ENCODE measurements at regions not wholly inside any gene's neighbourhood (a gene's known extent, or its start where the extent isn't known, plus 50 kb on each side); places are given as distances from the start of the nearest gene placed in this dataset.

DNA sequence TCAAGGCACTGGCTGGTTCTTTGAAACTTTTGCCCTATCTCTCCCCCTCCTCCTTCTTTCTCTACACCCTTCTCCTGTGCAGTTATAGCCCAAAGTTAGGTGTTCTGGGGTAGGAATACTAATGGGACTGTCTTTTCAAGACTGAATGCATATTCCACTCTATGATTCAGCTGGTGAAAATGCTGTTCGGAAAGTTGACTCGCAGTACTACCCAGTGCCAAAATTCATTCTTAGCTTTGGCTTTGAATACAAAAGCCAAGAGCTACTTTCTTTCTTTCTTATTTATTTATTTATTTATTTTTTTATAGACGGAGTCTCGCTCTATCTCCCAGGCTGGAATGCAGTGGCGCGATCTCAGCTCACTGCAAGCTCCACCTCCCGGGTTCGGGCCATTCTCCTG, 249.2 kb downstream of the ETNK1 start:
- Histone ChIP-seq H3K4me3 (no peak overlapping the region), H3K4me1 (ENCODE audit: insufficient read depth) (no peaks in the 10 kb centered on the region), H4K20me1 (replicated peaks; ENCODE audit: insufficient read depth) (no peaks in the 10 kb centered on the region), H3K27ac (ENCODE audit: low read depth) (no peak overlapping the region), H2AFZ (no peak overlapping the region), H3K79me2 (replicated peaks; ENCODE audit: insufficient read depth) (no peaks in the 10 kb centered on the region), H3K9me2 (ENCODE audit: insufficient read depth) (peaks cover 10% of the 10 kb centered on the region; the same call in 1 of the 2 replicates), H3K4me2 (no peak overlapping the region), H3F3A (replicated peaks; ENCODE audit: low read depth) (no peaks in the 10 kb centered on the region), H3K36me3 (ENCODE audit: insufficient read depth) (no peaks in the 10 kb centered on the region), H3K27me3 (ENCODE audit: insufficient read depth) (no peaks in the 10 kb centered on the region)
- Mint-ChIP-seq H3K27me3 (ENCODE audit: insufficient read depth, low read depth, poor library complexity) (peaks cover 7% of the 10 kb centered on the region), H3K4me1 (no peaks in the 10 kb centered on the region), H3K27ac (no peak overlapping the region), H3K36me3 (ENCODE audit: low read depth) (no peaks in the 10 kb centered on the region; the same call in 2 of the 3 replicates), H3K4me3 (no peak overlapping the region), H3K9me3 (peaks cover 2% of the 10 kb centered on the region; the same call in 1 of the 3 replicates)
- DNase-seq (ENCODE audit: low spot score) (no peak), ATAC-seq (no peak)
- TF ChIP-seq STAT1 (IDR thresholded peaks at IDR 0.05; ENCODE audit: unreplicated experiment) (no peak), NANOG (IDR thresholded peaks at IDR 0.05; ENCODE audit: borderline replicate concordance) (no peak), ZNF331 (CRISPR knock-in tag; IDR thresholded peaks at IDR 0.05; ENCODE audit: low read depth) (no peak), JUNB (IDR thresholded peaks at IDR 0.05; ENCODE audit: unreplicated experiment) (no peak), POLR2AphosphoS5 (IDR thresholded peaks at IDR 0.05; ENCODE audit: low read depth) (no peak), CREB1 (CRISPR knock-in tag; IDR thresholded peaks at IDR 0.05; ENCODE audit: low read depth) (no peak), EZH2 (IDR thresholded peaks at IDR 0.05; ENCODE audit: low read depth, unreplicated experiment) (no peak), EZH2phosphoT487 (IDR thresholded peaks at IDR 0.05; ENCODE audit: unreplicated experiment) (no peak), ZNF114 (CRISPR knock-in tag; IDR thresholded peaks at IDR 0.05) (no peak)
- TF ChIP-seq, protein P1, sequence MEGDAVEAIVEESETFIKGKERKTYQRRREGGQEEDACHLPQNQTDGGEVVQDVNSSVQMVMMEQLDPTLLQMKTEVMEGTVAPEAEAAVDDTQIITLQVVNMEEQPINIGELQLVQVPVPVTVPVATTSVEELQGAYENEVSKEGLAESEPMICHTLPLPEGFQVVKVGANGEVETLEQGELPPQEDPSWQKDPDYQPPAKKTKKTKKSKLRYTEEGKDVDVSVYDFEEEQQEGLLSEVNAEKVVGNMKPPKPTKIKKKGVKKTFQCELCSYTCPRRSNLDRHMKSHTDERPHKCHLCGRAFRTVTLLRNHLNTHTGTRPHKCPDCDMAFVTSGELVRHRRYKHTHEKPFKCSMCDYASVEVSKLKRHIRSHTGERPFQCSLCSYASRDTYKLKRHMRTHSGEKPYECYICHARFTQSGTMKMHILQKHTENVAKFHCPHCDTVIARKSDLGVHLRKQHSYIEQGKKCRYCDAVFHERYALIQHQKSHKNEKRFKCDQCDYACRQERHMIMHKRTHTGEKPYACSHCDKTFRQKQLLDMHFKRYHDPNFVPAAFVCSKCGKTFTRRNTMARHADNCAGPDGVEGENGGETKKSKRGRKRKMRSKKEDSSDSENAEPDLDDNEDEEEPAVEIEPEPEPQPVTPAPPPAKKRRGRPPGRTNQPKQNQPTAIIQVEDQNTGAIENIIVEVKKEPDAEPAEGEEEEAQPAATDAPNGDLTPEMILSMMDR (conservative IDR thresholded peaks at IDR 0.05; ENCODE audit: low read depth in 2 of 2) = no peak
- TF ChIP-seq, protein P2, sequence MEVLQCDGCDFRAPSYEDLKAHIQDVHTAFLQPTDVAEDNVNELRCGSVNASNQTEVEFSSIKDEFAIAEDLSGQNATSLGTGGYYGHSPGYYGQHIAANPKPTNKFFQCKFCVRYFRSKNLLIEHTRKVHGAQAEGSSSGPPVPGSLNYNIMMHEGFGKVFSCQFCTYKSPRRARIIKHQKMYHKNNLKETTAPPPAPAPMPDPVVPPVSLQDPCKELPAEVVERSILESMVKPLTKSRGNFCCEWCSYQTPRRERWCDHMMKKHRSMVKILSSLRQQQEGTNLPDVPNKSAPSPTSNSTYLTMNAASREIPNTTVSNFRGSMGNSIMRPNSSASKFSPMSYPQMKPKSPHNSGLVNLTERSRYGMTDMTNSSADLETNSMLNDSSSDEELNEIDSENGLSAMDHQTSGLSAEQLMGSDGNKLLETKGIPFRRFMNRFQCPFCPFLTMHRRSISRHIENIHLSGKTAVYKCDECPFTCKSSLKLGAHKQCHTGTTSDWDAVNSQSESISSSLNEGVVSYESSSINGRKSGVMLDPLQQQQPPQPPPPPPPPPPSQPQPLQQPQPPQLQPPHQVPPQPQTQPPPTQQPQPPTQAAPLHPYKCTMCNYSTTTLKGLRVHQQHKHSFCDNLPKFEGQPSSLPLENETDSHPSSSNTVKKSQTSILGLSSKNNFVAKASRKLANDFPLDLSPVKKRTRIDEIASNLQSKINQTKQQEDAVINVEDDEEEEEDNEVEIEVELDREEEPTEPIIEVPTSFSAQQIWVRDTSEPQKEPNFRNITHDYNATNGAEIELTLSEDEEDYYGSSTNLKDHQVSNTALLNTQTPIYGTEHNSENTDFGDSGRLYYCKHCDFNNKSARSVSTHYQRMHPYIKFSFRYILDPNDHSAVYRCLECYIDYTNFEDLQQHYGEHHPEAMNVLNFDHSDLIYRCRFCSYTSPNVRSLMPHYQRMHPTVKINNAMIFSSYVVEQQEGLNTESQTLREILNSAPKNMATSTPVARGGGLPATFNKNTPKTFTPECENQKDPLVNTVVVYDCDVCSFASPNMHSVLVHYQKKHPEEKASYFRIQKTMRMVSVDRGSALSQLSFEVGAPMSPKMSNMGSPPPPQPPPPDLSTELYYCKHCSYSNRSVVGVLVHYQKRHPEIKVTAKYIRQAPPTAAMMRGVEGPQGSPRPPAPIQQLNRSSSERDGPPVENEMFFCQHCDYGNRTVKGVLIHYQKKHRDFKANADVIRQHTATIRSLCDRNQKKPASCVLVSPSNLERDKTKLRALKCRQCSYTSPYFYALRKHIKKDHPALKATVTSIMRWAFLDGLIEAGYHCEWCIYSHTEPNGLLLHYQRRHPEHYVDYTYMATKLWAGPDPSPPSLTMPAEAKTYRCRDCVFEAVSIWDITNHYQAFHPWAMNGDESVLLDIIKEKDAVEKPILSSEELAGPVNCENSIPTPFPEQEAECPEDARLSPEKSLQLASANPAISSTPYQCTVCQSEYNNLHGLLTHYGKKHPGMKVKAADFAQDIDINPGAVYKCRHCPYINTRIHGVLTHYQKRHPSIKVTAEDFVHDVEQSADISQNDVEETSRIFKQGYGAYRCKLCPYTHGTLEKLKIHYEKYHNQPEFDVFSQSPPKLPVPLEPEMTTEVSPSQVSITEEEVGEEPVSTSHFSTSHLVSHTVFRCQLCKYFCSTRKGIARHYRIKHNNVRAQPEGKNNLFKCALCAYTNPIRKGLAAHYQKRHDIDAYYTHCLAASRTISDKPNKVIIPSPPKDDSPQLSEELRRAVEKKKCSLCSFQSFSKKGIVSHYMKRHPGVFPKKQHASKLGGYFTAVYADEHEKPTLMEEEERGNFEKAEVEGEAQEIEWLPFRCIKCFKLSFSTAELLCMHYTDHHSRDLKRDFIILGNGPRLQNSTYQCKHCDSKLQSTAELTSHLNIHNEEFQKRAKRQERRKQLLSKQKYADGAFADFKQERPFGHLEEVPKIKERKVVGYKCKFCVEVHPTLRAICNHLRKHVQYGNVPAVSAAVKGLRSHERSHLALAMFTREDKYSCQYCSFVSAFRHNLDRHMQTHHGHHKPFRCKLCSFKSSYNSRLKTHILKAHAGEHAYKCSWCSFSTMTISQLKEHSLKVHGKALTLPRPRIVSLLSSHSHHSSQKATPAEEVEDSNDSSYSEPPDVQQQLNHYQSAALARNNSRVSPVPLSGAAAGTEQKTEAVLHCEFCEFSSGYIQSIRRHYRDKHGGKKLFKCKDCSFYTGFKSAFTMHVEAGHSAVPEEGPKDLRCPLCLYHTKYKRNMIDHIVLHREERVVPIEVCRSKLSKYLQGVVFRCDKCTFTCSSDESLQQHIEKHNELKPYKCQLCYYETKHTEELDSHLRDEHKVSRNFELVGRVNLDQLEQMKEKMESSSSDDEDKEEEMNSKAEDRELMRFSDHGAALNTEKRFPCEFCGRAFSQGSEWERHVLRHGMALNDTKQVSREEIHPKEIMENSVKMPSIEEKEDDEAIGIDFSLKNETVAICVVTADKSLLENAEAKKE (CRISPR knock-in tag; IDR thresholded peaks at IDR 0.05) = no peak
- TF ChIP-seq, protein P3, sequence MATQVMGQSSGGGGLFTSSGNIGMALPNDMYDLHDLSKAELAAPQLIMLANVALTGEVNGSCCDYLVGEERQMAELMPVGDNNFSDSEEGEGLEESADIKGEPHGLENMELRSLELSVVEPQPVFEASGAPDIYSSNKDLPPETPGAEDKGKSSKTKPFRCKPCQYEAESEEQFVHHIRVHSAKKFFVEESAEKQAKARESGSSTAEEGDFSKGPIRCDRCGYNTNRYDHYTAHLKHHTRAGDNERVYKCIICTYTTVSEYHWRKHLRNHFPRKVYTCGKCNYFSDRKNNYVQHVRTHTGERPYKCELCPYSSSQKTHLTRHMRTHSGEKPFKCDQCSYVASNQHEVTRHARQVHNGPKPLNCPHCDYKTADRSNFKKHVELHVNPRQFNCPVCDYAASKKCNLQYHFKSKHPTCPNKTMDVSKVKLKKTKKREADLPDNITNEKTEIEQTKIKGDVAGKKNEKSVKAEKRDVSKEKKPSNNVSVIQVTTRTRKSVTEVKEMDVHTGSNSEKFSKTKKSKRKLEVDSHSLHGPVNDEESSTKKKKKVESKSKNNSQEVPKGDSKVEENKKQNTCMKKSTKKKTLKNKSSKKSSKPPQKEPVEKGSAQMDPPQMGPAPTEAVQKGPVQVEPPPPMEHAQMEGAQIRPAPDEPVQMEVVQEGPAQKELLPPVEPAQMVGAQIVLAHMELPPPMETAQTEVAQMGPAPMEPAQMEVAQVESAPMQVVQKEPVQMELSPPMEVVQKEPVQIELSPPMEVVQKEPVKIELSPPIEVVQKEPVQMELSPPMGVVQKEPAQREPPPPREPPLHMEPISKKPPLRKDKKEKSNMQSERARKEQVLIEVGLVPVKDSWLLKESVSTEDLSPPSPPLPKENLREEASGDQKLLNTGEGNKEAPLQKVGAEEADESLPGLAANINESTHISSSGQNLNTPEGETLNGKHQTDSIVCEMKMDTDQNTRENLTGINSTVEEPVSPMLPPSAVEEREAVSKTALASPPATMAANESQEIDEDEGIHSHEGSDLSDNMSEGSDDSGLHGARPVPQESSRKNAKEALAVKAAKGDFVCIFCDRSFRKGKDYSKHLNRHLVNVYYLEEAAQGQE (IDR thresholded peaks at IDR 0.05; ENCODE audit: unreplicated experiment) = no peak
- TF ChIP-seq, protein P4, sequence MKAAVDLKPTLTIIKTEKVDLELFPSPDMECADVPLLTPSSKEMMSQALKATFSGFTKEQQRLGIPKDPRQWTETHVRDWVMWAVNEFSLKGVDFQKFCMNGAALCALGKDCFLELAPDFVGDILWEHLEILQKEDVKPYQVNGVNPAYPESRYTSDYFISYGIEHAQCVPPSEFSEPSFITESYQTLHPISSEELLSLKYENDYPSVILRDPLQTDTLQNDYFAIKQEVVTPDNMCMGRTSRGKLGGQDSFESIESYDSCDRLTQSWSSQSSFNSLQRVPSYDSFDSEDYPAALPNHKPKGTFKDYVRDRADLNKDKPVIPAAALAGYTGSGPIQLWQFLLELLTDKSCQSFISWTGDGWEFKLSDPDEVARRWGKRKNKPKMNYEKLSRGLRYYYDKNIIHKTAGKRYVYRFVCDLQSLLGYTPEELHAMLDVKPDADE (IDR thresholded peaks at IDR 0.05) = no peak

All from GM23338 (cell line).